GM21825 (cell line): ENCODE measurements at regions not wholly inside any gene's neighbourhood (a gene's known extent, or its start where the extent isn't known, plus 50 kb on each side); places are given as distances from the start of the nearest gene placed in this dataset.

Experiments used
- ATAC-seq: cut with Tn5 transposase; IDR thresholded peaks from one replicate; pipeline ENCODE4 v1.9.1; 2021; ENCODE audit warnings: mild to moderate bottlenecking, moderate library complexity; ENCODE audit not compliant: unreplicated experiment

DNA sequence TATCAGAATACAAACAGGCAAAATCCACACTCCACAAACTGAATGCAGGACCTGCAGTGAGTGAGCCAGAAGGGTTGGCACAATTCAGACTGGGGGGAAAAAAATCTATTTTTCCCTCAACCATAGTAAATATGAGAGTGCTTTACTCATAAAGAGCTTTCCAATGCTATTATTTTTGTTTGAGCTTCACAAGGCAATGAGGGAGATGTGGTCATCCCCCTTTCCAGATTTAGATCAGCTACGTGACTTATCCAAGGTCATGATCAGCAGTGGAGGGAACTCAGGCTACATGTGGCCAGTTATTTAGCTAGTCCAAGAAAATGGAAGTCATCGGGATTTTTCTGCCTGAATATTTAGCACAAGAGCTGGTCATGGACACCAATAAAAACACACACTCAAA is 120.4 kb upstream of the KLF7 start:
- no peak for ATAC-seq

DNA sequence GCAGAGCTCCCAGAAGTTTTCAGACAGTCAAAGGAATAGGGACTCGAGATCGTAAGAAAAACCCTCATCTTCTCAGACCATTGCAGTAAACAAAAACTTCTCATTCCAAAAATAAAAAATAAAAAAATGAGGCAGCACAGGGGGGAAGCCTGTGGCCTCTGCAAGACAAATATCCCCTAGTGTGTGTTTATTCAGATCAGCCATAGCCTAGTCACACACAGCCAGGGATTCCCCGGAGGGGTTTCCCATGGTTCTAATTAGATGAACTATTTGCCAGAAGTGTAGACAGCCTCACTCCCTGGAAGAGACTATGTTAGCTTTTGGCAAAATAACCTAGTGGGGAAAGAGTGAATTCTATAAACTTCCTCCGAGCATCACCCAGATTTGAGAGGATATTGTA is 122.9 kb upstream of the KLF7 start:
- peak; percentile 53 for ATAC-seq

DNA sequence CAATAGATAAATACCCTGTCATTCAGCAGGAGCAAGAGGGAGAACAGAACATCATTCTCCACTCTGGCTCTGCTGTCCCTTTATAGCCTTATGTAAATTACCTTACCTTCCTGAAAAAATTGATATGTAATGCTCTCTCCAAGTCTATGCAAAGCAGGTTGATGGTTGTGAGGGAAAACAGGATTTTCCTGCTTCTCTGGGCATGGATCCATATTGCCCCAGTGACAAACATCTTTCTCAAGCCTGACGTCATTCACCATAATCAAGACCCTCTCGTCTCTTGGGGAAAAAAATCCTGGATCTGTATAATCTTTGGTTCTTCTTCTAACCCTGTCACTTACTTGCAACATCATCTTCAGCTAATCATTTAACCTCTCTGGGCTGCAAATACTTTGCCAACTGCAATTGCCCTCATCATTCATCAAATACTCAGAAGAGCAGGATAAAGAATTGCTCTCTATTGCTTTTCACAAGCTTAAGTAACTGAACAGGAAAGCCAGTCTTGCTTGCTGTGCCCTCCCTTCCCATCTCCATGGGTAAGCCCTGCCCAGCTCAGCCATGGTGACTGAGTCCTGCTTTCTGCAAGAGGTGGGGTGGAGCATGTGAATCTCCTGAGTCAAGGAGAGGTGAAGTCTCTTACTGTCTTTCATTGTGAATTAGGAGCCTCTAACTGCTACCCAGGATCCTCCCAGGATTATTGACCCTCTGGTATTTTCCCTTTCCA is 123.7 kb upstream of the KLF7 start:
- ATAC-seq, result no peak

DNA sequence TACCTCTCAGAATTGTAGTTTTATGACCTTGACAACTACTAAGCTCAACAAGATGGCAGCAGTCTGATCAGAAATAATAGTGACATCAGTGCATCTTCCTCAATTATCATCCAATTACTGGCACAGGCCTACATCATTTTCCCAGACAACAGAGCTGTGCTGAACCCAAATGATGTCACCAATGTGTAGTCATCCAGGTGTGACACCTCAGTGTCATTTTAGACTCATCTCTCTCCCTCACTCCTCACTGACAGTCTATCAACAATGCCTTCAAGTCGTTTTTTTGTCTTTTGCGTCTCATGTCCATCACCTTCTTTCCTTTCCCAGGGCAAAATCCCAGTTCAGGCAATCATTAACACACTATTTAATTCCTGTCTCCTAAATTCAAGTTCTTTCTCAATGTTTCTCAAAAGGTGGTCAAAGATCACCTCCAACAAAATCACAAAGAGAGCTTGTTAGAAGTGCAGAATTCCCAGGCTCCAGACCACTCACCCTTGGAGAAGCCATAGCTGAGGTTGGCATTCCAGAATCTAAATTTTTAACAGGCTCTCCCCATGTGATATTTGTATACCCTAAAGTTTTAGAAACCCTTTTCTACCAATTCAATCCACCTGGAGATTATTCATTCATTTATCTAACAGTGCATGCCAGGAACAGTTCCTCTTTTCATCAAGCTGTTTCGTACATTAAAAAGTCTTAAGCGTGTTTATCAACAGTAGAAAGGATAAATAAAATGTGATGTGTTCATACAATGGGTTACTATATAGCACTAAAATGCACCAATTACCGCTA is 125.3 kb upstream of the KLF7 start:
- ATAC-seq, result no peak

DNA sequence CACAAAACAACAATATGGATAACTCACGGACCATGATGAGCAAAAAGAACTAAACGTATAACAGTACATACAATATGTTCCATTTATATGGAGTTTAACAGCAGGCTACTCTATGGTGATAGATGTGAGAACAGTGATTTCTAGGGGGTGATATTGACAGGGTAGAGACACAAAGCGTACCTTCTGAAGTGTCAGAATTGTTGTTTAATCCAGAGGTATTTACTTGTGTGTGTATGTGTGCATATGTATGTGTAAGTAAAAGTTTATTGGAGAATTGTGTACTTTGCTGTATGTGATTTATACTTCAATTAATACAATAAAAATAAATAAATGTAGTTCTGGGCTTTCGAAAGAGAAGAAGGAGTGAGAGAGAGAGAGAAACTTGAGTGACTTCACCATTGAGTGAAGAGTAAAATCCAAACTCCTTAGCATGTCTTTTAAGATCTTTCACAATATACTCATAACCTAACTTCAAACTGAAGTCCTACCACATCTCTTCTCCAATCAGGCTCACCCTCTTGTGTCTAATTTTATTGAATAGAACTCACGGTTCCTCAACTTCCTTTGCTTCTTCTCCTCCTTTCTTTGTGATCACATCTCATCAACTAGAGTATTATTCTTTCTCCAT is 126.0 kb upstream of the KLF7 start:
- no peak for ATAC-seq

DNA sequence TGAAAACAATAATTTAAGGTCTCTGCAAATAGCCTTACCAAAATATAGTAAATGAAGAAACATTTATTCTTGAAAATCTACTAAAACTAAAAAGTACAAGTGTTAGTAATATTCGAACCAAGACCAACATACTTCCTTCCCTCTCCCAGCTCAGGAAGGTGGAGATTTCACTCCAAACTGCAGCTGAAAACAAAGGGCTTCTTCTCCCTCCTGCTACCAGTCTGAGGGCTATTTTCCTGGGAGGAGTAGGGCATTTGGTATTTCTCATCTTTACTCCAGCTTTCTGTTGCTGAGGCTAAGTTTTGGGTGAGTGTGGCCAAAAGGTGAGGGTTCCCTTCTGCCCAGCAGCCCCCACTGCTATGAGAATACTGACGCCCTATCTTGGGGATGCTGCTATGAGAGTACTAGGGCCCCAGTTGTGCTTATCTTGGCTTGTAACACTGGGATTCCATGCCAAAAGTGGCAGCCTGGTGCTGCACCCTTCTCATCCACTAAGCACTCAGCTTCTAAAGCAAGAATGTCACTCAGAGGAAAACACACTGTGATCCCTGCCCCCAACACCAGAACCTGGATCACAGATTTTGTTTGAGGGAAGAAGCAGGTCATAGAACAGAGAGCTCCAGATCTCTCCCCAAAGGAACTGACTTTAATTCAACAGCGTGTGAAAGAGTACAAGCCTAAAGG is 130.7 kb upstream of the KLF7 start:
- ATAC-seq, result no peak

DNA sequence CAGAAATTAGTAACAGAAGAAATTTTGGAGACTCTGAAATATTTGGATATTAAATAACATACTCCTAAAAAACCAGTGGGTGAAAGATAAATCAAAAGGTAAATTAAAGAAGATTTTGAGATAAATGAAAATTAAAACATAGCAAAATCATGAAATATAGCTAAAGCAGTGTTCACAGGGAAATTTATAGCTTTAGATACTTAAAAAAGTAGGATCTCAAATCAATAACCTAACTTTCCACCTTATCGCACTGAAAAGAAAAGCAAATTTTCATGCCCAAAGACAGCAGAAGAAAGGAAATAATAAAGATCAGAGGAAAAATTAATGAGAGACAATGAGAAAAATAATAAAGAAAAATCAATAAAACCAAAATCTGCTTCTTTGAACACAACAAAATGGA is 135.1 kb upstream of the KLF7 start:
- no peak for ATAC-seq

DNA sequence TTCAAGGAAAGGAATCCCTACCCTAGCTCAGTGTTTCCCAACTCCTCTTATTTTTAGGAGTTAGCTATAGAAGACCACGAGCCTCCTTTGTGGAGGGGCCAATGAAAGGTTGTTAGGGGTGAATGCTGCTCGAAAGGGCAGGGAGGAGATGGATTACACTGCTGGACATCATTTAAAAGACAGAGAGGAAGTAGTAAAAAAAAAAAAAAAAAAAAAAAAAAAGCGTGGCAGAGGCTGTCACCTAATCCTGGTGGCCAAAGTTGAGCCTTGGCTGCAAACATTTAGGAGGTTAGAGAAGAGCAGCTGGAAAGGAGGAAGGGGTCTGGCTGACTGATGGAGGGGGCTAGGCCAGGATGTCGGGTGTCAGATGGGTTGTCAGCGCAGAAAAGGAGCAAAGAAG is 139.0 kb upstream of the KLF7 start:
- no peak for ATAC-seq

DNA sequence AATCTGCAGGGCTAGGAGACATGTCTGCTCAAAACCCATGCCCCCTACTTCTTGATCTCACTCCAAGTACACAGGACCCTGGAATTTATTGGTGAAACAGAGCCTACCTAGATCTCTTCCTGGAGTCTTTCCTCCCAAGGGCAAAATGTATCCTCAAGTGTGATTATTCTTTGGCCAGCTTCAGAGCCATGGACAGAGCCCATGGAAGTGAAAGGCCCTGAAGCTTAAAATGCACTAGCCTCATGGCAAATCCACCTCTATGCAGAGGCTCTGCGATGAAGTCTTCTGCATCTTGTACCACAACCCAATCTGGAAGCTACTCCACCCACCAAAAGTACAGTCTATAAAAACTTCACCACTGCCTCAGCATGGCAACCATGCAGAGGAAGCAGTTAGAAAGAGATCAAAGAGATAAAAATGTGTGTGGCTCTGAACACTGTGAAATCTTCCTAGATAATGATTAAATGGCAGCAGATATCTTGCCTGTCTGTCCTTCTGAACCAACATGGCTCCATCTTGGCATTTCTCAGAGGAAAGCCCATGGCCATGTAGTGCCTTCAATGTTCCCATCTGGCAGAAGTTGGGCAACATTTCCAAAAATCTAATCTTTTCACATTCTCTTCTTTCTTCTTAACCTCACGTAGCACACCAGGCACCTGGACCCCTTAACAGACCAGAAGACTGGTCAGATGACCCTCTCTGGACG is 142.9 kb upstream of the KLF7 start:
- ATAC-seq, result no peak

DNA sequence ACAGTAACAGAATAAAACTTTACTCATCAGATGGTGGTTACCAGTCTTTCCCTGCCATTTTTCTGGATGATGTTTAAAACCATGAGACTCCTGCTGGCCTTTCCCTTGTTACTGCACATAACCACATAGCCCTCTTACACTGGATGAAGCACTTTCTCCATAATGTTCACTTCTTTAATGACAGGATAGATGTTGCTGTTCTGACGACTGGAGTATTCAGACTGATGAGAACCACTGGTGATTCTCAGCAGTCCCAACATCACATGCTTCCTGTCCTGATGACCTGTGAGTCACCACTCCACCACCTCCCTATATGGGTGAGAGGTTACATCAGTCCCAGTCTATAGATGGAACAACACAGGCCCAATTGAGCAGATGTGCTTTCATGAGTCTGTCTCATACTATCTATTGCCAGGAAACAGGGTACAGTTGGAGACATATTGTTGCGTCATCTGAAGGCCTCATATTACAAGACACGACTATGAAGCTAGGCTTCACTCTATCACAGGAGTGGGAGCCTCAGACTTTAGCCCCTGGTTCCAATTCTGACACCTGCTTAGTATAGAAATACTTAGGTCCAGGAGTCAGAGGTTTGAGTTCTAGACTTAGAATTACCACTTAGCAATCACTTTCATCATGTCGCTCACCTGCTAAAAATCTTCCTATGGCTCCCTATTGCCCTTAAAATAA is 145.7 kb upstream of the KLF7 start:
- ATAC-seq, result peak; percentile 96

DNA sequence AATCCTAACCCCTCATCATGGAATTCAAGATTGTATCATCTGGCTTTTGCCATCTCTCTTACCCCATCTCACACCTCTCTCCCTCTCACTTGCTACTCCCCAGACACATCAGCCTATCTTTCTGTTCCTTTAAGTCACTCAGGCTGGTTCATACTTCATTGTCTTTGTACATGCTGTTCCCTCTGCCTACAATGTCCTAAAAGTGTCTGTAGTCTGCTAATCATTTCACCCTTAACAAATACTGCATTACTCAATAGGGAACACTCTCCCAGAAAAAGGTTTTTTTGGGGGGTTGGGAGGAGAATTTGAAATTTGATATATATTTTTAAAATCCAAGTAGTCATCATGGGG is 146.2 kb upstream of the KLF7 start:
- ATAC-seq, result no peak

DNA sequence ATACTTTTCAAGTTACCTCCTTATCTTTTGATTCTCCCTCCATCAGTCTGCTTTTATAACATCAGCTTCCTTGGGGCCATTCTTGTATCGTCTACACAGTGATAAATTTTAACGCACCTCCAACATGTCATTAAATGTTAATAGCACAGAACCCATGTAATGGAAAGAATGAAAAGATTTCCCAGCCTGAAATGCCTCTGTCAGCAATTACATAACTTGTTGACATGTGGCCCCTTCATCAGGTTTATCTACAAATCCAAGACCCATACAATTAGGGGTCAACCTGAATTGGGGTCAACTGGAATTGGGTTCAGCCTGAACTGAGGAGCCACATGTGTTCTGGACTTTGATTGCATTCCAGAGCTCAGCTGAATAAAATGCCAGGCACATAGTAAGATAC is 148.2 kb upstream of the KLF7 start:
- ATAC-seq, result no peak

DNA sequence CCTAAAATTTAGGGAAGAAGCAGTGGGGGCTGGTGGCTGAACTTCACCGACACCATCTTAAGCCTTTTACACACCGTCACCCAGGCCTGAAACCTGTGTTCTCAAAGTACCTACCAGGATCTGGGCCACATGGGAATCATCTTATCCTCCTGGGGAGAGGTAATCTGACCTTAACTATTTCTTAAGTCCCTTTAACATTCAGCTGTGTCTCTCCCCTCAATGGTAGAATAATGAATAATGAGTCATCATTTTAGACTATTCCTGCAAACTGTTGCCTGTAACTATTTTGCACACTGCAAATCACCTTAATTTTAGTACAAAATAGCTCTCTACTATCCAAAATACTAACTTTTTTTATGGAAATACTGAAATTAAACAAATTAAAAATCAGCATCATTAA is 149.4 kb upstream of the KLF7 start:
- no peak for ATAC-seq

DNA sequence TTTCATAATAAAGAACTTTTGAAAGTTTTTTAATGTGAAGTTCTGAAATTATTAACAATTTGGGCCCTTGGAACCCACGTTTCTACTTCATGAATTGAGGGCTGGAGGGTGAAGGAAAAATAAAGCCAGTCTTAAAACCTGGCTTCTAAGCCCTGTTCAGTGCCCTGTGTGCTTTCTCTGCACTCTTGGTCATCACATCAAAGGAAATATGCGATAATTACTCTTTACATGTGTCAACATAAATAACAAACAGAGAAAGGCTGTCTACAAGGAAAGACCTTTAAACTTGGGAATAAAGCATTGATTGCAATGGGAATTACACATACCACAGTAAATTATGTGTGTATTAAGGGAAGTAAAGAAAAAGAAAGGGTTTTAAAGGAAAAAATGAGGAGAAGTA is 150.7 kb upstream of the KLF7 start:
- ATAC-seq, result no peak

DNA sequence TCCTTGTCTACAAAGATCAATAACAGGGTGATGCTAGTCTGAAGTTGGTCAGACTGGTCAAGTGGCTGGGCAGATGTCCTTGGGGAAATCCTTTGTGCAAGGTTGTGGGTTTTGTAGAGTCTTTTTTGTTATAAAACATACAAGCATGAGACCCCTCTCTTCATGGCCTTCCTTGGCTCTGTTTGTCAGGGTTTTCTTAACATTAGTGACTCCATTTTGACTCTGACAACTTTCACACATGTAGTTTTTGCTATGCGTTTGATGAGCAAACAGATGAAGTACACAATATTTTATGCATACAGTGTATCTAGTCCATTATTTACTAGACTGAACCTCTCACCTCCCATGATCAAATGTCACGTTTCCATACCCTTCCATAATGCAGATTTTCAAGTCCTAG is 151.2 kb upstream of the KLF7 start:
- no peak for ATAC-seq

DNA sequence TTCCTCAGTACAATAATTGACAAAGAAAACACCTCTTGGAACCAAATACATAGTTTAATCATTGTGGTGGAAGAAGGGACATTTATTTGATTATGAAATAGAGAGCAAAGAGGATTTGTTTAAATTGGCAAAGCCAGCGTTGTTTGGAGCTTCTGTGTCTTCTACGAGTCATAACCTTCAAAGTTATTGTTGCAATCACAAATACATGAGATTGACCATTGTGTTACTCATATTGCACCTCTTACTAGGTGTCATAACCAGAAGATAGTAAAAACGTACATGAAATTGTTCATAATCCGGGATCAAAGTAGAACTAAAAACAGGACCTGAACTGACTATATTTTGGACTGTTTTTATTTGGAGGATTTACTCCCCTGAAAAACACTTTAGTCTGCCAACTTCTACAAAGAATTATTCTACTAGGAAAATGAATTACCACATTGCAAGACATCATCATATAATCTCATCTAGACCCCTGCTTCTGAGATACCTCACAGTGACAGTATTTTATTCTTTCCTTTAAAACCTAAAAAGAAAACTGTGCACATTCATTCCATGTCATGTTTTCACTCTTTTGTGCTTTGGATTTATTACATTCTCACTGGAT is 151.7 kb upstream of the KLF7 start:
- no peak for ATAC-seq

DNA sequence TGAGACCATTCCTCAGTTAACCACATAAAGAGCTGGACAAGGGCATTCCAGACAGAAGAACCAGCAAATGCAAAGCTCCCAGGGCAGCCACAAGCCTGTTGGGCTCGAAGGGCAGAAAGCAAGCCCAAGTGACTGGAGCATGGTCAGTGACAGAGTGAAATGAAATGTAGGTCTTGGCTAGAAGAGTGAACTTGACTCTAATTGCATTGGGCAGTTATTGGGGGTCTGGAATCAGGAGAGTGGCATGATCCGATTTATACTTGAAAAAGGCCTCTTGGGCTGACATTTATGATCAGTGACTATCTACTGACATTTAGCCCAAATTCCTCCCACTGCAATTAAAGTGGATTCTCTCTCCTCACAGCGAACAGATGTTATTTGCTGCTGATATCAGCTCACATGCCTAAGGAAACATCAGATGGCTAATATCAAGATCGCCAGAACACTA is 152.5 kb upstream of the KLF7 start:
- no peak for ATAC-seq

DNA sequence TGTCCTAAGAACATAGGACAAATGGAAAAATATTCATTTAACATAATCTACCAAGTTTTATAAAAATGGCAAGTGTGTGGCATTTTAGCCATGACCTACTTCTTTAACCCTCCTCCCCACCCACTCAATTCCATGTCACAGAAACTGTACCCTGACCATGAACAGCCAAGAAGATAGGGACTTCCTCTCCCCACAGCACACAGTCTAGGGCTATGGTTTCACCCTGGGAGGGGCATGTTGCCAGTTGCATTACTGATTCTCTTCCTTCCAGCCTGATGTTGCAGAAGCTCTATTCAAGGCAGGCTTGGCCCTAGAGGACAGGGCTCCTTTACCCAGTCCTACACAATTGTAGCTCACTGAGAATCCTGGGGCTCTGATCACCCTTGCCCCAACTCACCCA is 153.6 kb upstream of the KLF7 start:
- no peak for ATAC-seq

DNA sequence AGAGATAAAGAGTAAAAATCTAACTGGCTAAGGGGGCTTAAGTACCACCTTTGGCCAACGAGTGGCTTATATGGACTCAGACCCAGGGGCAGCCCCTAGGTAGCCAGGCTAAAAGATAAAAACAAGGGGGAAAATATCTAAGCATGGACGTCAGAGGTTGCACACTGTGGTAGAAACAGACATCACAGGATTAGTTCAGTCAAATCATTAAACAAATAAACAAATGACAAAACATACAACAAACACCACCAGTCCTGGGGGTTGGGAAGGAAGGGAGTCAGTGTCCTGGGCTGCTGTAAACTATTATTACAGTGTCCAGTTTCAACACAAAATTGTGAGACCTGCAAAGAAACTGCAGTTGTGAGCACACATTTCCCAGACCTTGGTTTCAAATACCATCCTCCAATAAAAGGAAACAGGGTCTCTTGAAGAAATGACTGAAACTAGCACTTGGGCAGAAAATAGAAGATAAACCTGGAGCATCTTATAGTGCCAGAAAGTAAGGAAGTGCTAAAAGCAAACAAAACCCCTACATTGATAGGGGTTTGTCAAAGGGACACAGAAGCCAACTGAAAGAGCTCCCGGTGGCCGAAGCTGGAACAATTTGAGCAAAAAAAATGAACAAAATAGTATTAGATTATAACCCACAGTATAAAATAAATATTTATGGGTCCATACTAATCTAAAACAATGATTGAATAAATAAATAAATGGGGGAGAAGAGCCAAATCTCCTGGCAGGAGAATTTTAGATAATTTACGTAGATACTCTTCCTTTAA is 154.8 kb upstream of the KLF7 start:
- ATAC-seq, result no peak
